ENCODE measurements at regions not wholly inside any gene's neighbourhood (a gene's known extent, or its start where the extent isn't known, plus 50 kb on each side); places are given as distances from the start of the nearest gene placed in this dataset.

GRCh38 chr3:140850210-140850955, 91.3 kb upstream of the SLC25A36 start:
- 43% methylated on average over 4 of the region's 4 CpGs for WGBS
- Histone ChIP-seq H3K27ac (no peak overlapping the region), H3K27me3 (no peaks in the 10 kb centered on the region), H3K36me3 (no peaks in the 10 kb centered on the region), H3K9me3 (no peaks in the 10 kb centered on the region), H3K4me3 (no peak overlapping the region), H3K4me1 (no peaks in the 10 kb centered on the region)
- no peak for TF ChIP-seq POLR2AphosphoS5 (IDR thresholded peaks at IDR 0.05)
- TF ChIP-seq CTCF (IDR thresholded peaks at IDR 0.05), result no peak
- TF ChIP-seq POLR2A (IDR thresholded peaks at IDR 0.05), result no peak
- TF ChIP-seq EP300 (IDR thresholded peaks at IDR 0.05), result no peak
- DNase-seq (ENCODE audit: low spot score in 2 of 2), result no peak

- no peaks in the 10 kb centered on the region for H3K27me3 ChIP-seq
- no peak for TF ChIP-seq EP300 (IDR thresholded peaks at IDR 0.05)
- no peak for TF ChIP-seq POLR2A (IDR thresholded peaks at IDR 0.05)
- TF ChIP-seq CTCF (IDR thresholded peaks at IDR 0.05), result no peak
- no peak for TF ChIP-seq POLR2AphosphoS5 (IDR thresholded peaks at IDR 0.05)
- no peaks in the 10 kb centered on the region for H3K4me1 ChIP-seq
- 56% methylated on average over 2 of the region's 2 CpGs for WGBS
- no peaks in the 10 kb centered on the region for H3K9me3 ChIP-seq
- no peak for DNase-seq (ENCODE audit: low spot score in 2 of 2)
- no peak overlapping the region for H3K27ac ChIP-seq
- H3K36me3 ChIP-seq, result no peaks in the 10 kb centered on the region
- H3K4me3 ChIP-seq, result no peak overlapping the region
Observed at GRCh38 chr3:140854961-140855360, 86.7 kb upstream of the SLC25A36 start.

GRCh38 chr3:140856905-140857304, 84.7 kb upstream of the SLC25A36 start:
- TF ChIP-seq EP300 (IDR thresholded peaks at IDR 0.05), result no peak
- no peak for TF ChIP-seq POLR2A (IDR thresholded peaks at IDR 0.05)
- no peak for TF ChIP-seq CTCF (IDR thresholded peaks at IDR 0.05)
- TF ChIP-seq POLR2AphosphoS5 (IDR thresholded peaks at IDR 0.05), result no peak
- no peak overlapping the region for H3K27ac ChIP-seq
- 100% methylated on average over 1 of the region's 1 CpG for WGBS
- no peaks in the 10 kb centered on the region for H3K9me3 ChIP-seq
- no peak overlapping the region for H3K4me3 ChIP-seq
- no peaks in the 10 kb centered on the region for H3K36me3 ChIP-seq
- DNase-seq (ENCODE audit: low spot score in 2 of 2), result no peak
- no peaks in the 10 kb centered on the region for H3K4me1 ChIP-seq
- H3K27me3 ChIP-seq, result no peaks in the 10 kb centered on the region

- Histone ChIP-seq H3K27me3 (no peaks in the 10 kb centered on the region), H3K4me3 (no peak overlapping the region), H3K27ac (no peak overlapping the region), H3K4me1 (no peaks in the 10 kb centered on the region), H3K36me3 (no peaks in the 10 kb centered on the region), H3K9me3 (no peaks in the 10 kb centered on the region)
- DNase-seq (ENCODE audit: low spot score in 2 of 2), result no peak
- 70% methylated on average over 2 of the region's 2 CpGs for WGBS
- no peak for TF ChIP-seq POLR2A (IDR thresholded peaks at IDR 0.05)
- TF ChIP-seq EP300 (IDR thresholded peaks at IDR 0.05), result no peak
- no peak for TF ChIP-seq CTCF (IDR thresholded peaks at IDR 0.05)
- no peak for TF ChIP-seq POLR2AphosphoS5 (IDR thresholded peaks at IDR 0.05)
Observed at GRCh38 chr3:140857993-140858392, 83.6 kb upstream of the SLC25A36 start.

GRCh38 chr3:140859592-140860336, 81.9 kb upstream of the SLC25A36 start:
- no peak for DNase-seq (ENCODE audit: low spot score in 2 of 2)
- Histone ChIP-seq H3K9me3 (no peaks in the 10 kb centered on the region), H3K27me3 (no peaks in the 10 kb centered on the region), H3K27ac (no peak overlapping the region), H3K4me1 (no peaks in the 10 kb centered on the region), H3K36me3 (no peaks in the 10 kb centered on the region), H3K4me3 (no peak overlapping the region)
- 85% methylated on average over 5 of the region's 5 CpGs for WGBS
- TF ChIP-seq POLR2A (IDR thresholded peaks at IDR 0.05) (no peak), EP300 (IDR thresholded peaks at IDR 0.05) (no peak), POLR2AphosphoS5 (IDR thresholded peaks at IDR 0.05) (no peak), CTCF (IDR thresholded peaks at IDR 0.05) (no peak)

Measured in suprapubic skin (tissue), 4 donors.